ENCODE measurements at regions not wholly inside any gene's neighbourhood (a gene's known extent, or its start where the extent isn't known, plus 50 kb on each side); places are given as distances from the start of the nearest gene placed in this dataset.

- DNase-seq (ENCODE audit: low spot score): no peak
These were observed 59.9 kb upstream of the CACNA1E start for GRCh38 chr1:181423301-181423918.

DNA sequence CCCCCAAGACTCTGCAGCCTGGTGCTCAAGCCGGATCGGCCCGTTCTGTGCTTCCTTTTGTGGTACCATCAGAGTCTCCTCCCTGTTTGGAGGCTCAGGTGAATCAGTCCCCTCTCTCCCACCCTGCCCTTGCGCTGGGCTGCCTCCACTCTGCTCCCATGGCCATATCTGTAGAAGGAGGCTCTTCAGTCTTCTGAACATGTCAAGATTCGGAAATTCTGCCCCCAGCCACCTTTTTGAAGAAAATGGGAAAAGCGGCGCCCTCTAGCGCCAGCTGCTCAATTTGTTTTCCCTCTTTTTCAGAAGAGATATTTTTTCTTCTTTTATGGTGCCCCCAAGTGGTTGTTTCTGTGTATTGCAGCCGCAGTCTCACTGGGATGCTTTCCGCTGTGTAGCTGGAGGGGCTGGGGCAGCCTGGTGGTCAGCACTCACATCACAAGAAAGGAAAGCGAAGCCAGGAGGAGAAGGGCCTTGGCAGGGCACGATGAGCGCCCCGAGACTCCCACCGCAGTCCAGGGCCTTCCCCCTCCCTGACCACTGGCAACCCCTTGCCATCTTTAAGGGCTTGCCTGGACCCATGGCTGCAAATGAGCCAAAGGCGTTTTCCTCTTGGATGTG lies 58.4 kb upstream of the CACNA1E start:
- DNase-seq (ENCODE audit: low spot score): no peak

DNA sequence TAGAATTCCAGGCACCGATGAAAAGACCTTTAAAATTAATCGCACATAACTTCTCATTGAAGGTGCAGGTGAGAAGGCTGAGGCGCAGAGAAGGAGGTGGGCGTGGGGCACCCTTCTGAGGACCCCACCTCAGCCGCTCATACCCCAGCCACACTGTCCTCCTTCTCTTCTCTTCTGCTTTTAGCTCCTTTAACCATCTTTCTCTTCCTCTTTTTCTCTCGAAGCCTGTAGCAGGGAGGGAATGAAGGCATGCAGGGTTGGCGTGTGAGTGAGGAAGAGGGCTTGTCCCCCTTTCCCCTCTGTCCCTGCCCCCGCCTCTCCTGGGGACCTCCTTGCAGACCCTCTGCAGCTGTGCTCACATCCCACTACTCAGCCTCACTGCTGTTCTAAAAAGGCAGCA lies 57.8 kb upstream of the CACNA1E start:
- DNase-seq (ENCODE audit: low spot score): no peak

- DNase-seq (ENCODE audit: low spot score): no peak
These were observed 53.9 kb upstream of the CACNA1E start for GRCh38 chr1:181429462-181429861.

GRCh38 chr1:181430015-181430885 lies 53.1 kb upstream of the CACNA1E start:
- DNase-seq (ENCODE audit: low spot score): no peak

All from mesenteric fat pad (tissue), 1 donor.